ENCODE measurements at regions not wholly inside any gene's neighbourhood (a gene's known extent, or its start where the extent isn't known, plus 50 kb on each side); places are given as distances from the start of the nearest gene placed in this dataset.

- no peaks in the 10 kb centered on the region for H3K27me3 ChIP-seq (ENCODE audit: control insufficient read depth, insufficient read depth, low read length)
- no peak overlapping the region for H3K4me3 ChIP-seq (ENCODE audit: low read depth, low read length)
- no peaks in the 10 kb centered on the region for H3K9me3 ChIP-seq (ENCODE audit: control insufficient read depth, low read length)
- no peak overlapping the region for H3K27ac ChIP-seq
- H3K36me3 ChIP-seq (ENCODE audit: control insufficient read depth, insufficient read depth, low read length) = no peaks in the 10 kb centered on the region
- H3K4me2 ChIP-seq (ENCODE audit: low read length) = no peak overlapping the region
- H2AFZ ChIP-seq = no peak overlapping the region
- TF ChIP-seq, protein P1, sequence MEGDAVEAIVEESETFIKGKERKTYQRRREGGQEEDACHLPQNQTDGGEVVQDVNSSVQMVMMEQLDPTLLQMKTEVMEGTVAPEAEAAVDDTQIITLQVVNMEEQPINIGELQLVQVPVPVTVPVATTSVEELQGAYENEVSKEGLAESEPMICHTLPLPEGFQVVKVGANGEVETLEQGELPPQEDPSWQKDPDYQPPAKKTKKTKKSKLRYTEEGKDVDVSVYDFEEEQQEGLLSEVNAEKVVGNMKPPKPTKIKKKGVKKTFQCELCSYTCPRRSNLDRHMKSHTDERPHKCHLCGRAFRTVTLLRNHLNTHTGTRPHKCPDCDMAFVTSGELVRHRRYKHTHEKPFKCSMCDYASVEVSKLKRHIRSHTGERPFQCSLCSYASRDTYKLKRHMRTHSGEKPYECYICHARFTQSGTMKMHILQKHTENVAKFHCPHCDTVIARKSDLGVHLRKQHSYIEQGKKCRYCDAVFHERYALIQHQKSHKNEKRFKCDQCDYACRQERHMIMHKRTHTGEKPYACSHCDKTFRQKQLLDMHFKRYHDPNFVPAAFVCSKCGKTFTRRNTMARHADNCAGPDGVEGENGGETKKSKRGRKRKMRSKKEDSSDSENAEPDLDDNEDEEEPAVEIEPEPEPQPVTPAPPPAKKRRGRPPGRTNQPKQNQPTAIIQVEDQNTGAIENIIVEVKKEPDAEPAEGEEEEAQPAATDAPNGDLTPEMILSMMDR (IDR thresholded peaks at IDR 0.05) = no peak
- H3K4me1 ChIP-seq = no peaks in the 10 kb centered on the region
- no peaks in the 10 kb centered on the region for H3K79me2 ChIP-seq
- no peak overlapping the region for H3K9ac ChIP-seq
These were observed 134.4 kb downstream of the NXPE2 start for GRCh38 chr11:114812733-114813132.

GRCh38 chr11:114813189-114813718, 134.9 kb downstream of the NXPE2 start:
- Histone ChIP-seq H2AFZ (no peak overlapping the region), H3K79me2 (no peaks in the 10 kb centered on the region), H3K27me3 (ENCODE audit: control insufficient read depth, insufficient read depth, low read length) (no peaks in the 10 kb centered on the region), H3K4me3 (ENCODE audit: low read depth, low read length) (no peak overlapping the region), H3K9ac (no peak overlapping the region), H3K4me2 (ENCODE audit: low read length) (no peak overlapping the region), H3K9me3 (ENCODE audit: control insufficient read depth, low read length) (no peaks in the 10 kb centered on the region), H3K36me3 (ENCODE audit: control insufficient read depth, insufficient read depth, low read length) (no peaks in the 10 kb centered on the region), H3K4me1 (no peaks in the 10 kb centered on the region), H3K27ac (no peak overlapping the region)
- TF ChIP-seq, protein P1 (IDR thresholded peaks at IDR 0.05) = no peak

DNA sequence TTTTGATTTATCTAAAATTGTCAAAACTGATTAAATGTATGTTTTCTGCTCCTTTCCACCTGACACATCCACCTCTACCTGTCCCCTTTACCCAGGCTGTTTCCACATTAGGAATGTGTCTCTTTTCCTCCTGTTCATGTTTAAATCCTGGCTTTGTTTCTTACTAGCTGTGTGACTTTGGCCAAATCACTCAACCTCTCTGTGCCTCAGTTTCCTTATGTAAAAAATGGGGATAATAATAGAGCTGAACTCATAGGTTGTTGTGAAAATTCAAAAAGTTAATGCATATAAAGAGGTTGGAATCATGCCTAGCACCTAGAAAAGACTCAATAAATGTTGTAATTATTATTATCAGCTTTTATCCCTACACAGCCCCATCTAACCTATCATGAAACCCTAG, 136.8 kb downstream of the NXPE2 start:
- Histone ChIP-seq H3K9ac (no peak overlapping the region), H3K79me2 (no peaks in the 10 kb centered on the region), H3K4me3 (ENCODE audit: low read depth, low read length) (no peak overlapping the region), H3K27me3 (ENCODE audit: control insufficient read depth, insufficient read depth, low read length) (no peaks in the 10 kb centered on the region), H3K4me1 (no peaks in the 10 kb centered on the region), H3K9me3 (ENCODE audit: control insufficient read depth, low read length) (no peaks in the 10 kb centered on the region), H3K36me3 (ENCODE audit: control insufficient read depth, insufficient read depth, low read length) (no peaks in the 10 kb centered on the region), H3K27ac (no peak overlapping the region), H3K4me2 (ENCODE audit: low read length) (no peak overlapping the region), H2AFZ (no peak overlapping the region)
- TF ChIP-seq, protein P1 (IDR thresholded peaks at IDR 0.05) = no peak

DNA sequence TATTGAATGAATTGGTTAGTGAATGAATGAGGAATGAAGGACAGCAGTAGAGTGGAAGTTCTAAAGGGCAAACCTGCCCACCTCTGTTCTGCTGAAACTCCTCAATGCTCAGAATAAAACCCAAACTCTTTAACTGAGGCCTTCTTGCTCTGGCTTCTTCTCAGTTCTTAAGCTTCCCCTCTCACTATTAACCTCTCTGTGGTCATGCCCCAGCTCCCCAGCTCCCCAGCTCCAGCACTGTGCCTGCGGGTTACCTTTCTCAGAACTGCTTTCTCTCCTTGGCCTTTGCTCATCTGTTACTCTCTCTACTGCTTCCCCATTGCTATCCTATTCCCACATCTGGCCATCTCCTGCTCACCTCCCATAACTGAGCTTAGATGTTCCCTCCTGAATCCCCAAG, 137.4 kb downstream of the NXPE2 start:
- Histone ChIP-seq H3K79me2 (no peaks in the 10 kb centered on the region), H3K9ac (no peak overlapping the region), H3K27ac (no peak overlapping the region), H3K4me2 (ENCODE audit: low read length) (no peak overlapping the region), H2AFZ (no peak overlapping the region), H3K27me3 (ENCODE audit: control insufficient read depth, insufficient read depth, low read length) (no peaks in the 10 kb centered on the region), H3K9me3 (ENCODE audit: control insufficient read depth, low read length) (no peaks in the 10 kb centered on the region), H3K4me1 (no peaks in the 10 kb centered on the region), H3K4me3 (ENCODE audit: low read depth, low read length) (no peak overlapping the region), H3K36me3 (ENCODE audit: control insufficient read depth, insufficient read depth, low read length) (no peaks in the 10 kb centered on the region)
- TF ChIP-seq, protein P1 (IDR thresholded peaks at IDR 0.05) = no peak

DNA sequence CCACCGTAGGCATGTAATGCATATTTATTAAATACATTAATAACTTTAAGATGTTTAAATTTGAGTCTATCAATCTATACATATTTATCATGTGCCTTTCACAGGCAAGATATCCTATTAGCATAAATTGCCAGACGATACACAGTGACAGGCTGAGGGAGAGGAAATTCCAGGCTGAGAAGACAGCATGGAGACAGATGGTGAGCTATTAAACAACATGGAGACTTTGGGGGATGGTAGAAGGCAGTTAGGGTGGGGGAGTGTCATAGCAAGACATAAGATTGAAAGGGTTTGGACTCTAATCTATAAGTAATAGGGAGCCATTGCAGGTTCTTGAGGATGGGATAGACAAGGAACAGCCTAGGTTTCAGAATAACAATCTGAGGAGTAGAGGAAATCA, 138.5 kb downstream of the NXPE2 start:
- no peak overlapping the region for H2AFZ ChIP-seq
- H3K9ac ChIP-seq = no peak overlapping the region
- no peaks in the 10 kb centered on the region for H3K9me3 ChIP-seq (ENCODE audit: control insufficient read depth, low read length)
- H3K79me2 ChIP-seq = no peaks in the 10 kb centered on the region
- H3K36me3 ChIP-seq (ENCODE audit: control insufficient read depth, insufficient read depth, low read length) = no peaks in the 10 kb centered on the region
- H3K4me3 ChIP-seq (ENCODE audit: low read depth, low read length) = no peak overlapping the region
- TF ChIP-seq, protein P1 (IDR thresholded peaks at IDR 0.05) = no peak
- no peaks in the 10 kb centered on the region for H3K27me3 ChIP-seq (ENCODE audit: control insufficient read depth, insufficient read depth, low read length)
- H3K4me1 ChIP-seq = no peaks in the 10 kb centered on the region
- no peak overlapping the region for H3K4me2 ChIP-seq (ENCODE audit: low read length)
- H3K27ac ChIP-seq = no peak overlapping the region

Data from parathyroid adenoma (tissue), 2 donors.